DOHH2 (cell line): ENCODE measurements at regions not wholly inside any gene's neighbourhood (a gene's known extent, or its start where the extent isn't known, plus 50 kb on each side); places are given as distances from the start of the nearest gene placed in this dataset.
"Not testable (repeated sequence)": the region's sequence is repeated elsewhere in the genome, so short reads cannot be mapped to it uniquely, and the experiment has no call there.

ENCODE experiments used
- H3F3A ChIP-seq: fragments of 200-600 bp; sonication (generic), shearing (Covaris generic); 2 replicates; pipeline ENCODE4 v1.6.0; 2016; ENCODE audit warnings: antibody characterized with exemption, mild to moderate bottlenecking; ENCODE audit not compliant: control insufficient read depth, insufficient read depth
- H3K27ac ChIP-seq: fragments of 200-600 bp; sonication (generic); 2 replicates; pipeline ENCODE4 v1.5.1; 2014; ENCODE audit warnings: low read depth, mild to moderate bottlenecking, low read length, moderate library complexity
- H3K27me3 ChIP-seq: fragments of 200-600 bp; sonication (generic); 2 replicates; pipeline ENCODE4 v1.6.1; 2014; ENCODE audit warnings: mild to moderate bottlenecking, low read length, mixed read lengths; ENCODE audit not compliant: control insufficient read depth
- H3K36me3 ChIP-seq: fragments of 200-600 bp; sonication (generic); 2 replicates; pipeline ENCODE4 v1.6.1; 2014; ENCODE audit warnings: mild to moderate bottlenecking, low read length, moderate library complexity, mixed read lengths; ENCODE audit not compliant: control insufficient read depth
- H3K4me1 ChIP-seq: fragments of 200-600 bp; sonication (generic); 2 replicates; pipeline ENCODE4 v1.6.1; 2014; ENCODE audit warnings: mild to moderate bottlenecking, low read length, mixed read lengths; ENCODE audit not compliant: control insufficient read depth
- H3K4me2 ChIP-seq: fragments of 200-600 bp; sonication (generic); 2 replicates; pipeline ENCODE4 v1.6.0; 2014; ENCODE audit warnings: mild to moderate bottlenecking, low read length, moderate library complexity
- H3K4me3 ChIP-seq: fragments of 200-600 bp; sonication (generic); 2 replicates; pipeline ENCODE4 v1.5.1; 2014; ENCODE audit warnings: mild to moderate bottlenecking, low read length, mixed read lengths
- H3K79me2 ChIP-seq: fragments of 200-600 bp; sonication (generic); 2 replicates; pipeline ENCODE4 v1.6.1; 2014; ENCODE audit warnings: mild to moderate bottlenecking, low read length, mixed read lengths; ENCODE audit not compliant: control insufficient read depth
- H3K9me2 ChIP-seq: fragments of 200-600 bp; sonication (generic); replicated peaks from 2 replicates; pipeline ENCODE4 v1.6.1; 2014; ENCODE audit warnings: mild to moderate bottlenecking, low read length, mixed read lengths; ENCODE audit not compliant: control insufficient read depth
- H3K9me3 ChIP-seq: fragments of 200-600 bp; sonication (generic); 2 replicates; pipeline ENCODE4 v1.6.1; 2014; ENCODE audit warnings: antibody characterized with exemption, low read length, mixed read lengths; ENCODE audit not compliant: control insufficient read depth, insufficient read depth
- H4K20me1 ChIP-seq: fragments of 200-600 bp; sonication (generic); 2 replicates; pipeline ENCODE4 v1.6.0; 2014; ENCODE audit warnings: low read depth, mild to moderate bottlenecking, antibody characterized with exemption, low read length, moderate library complexity; ENCODE audit not compliant: control insufficient read depth, insufficient read depth
- EZH2phosphoT487 ChIP-seq: fragments of 200-600 bp; sonication (generic); IDR thresholded peaks from 2 replicates; pipeline ENCODE4 v1.6.1; 2017; ENCODE audit warnings: borderline replicate concordance, mild to moderate bottlenecking, antibody characterized with exemption, low read length, moderate library complexity, mixed read lengths
- TF ChIP-seq, protein P1 (sequence below): fragments of 200-600 bp; sonication (generic); IDR thresholded peaks from one replicate; pipeline ENCODE4 v1.5.1; 2014; ENCODE audit warnings: antibody characterized with exemption, mild to moderate bottlenecking, low read depth, low read length; ENCODE audit not compliant: poor library complexity, severe bottlenecking

- Histone ChIP-seq H3K27ac (no peak overlapping the region), H3K9me2 (no peaks in the 10 kb centered on the region), H3F3A (no peaks in the 10 kb centered on the region), H3K36me3 (no peaks in the 10 kb centered on the region), H3K4me2 (no peak overlapping the region), H4K20me1 (no peaks in the 10 kb centered on the region), H3K4me1 (no peaks in the 10 kb centered on the region), H3K79me2 (no peaks in the 10 kb centered on the region), H3K27me3 (peaks cover 3% of the 10 kb centered on the region; the same call in 1 of the 2 replicates), H3K4me3 (no peak overlapping the region), H3K9me3 (no peaks in the 10 kb centered on the region)
- TF ChIP-seq, protein P1, sequence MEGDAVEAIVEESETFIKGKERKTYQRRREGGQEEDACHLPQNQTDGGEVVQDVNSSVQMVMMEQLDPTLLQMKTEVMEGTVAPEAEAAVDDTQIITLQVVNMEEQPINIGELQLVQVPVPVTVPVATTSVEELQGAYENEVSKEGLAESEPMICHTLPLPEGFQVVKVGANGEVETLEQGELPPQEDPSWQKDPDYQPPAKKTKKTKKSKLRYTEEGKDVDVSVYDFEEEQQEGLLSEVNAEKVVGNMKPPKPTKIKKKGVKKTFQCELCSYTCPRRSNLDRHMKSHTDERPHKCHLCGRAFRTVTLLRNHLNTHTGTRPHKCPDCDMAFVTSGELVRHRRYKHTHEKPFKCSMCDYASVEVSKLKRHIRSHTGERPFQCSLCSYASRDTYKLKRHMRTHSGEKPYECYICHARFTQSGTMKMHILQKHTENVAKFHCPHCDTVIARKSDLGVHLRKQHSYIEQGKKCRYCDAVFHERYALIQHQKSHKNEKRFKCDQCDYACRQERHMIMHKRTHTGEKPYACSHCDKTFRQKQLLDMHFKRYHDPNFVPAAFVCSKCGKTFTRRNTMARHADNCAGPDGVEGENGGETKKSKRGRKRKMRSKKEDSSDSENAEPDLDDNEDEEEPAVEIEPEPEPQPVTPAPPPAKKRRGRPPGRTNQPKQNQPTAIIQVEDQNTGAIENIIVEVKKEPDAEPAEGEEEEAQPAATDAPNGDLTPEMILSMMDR, result no peak
- no peak for TF ChIP-seq EZH2phosphoT487
Measured at GRCh38 chr16:13727943-13728342, 192.0 kb upstream of the ERCC4 start.

DNA sequence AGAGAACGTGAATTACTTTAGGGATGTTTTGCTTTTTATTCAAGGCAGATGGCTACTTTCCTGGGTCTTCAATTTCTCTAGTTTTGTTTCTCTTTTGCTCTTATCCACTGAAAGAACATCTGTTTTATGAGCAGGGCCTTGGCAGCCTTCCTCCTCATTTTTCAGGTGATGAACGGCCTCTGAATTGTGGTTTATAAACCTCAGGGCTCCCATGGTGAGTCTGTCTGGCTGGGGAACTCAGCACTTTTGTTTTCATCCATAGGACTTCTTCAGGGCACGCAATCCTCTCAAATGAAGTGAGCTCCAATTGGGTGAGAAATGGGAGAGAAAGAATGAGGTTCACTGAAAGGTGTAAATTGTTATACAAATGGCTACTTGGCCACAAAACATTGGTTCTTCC lies 186.4 kb upstream of the ERCC4 start:
- H3K9me3 ChIP-seq, result no peaks in the 10 kb centered on the region
- no peaks in the 10 kb centered on the region for H4K20me1 ChIP-seq
- peaks cover 4% of the 10 kb centered on the region; the same call in 1 of the 2 replicates for H3K27me3 ChIP-seq
- H3K36me3 ChIP-seq, result no peaks in the 10 kb centered on the region
- no peaks in the 10 kb centered on the region for H3F3A ChIP-seq
- H3K9me2 ChIP-seq, result no peaks in the 10 kb centered on the region
- H3K4me3 ChIP-seq, result no peak overlapping the region
- no peaks in the 10 kb centered on the region for H3K79me2 ChIP-seq
- H3K4me1 ChIP-seq, result no peaks in the 10 kb centered on the region
- H3K4me2 ChIP-seq, result no peak overlapping the region
- TF ChIP-seq, protein P1, result no peak
- TF ChIP-seq EZH2phosphoT487, result no peak
- H3K27ac ChIP-seq, result no peak overlapping the region

DNA sequence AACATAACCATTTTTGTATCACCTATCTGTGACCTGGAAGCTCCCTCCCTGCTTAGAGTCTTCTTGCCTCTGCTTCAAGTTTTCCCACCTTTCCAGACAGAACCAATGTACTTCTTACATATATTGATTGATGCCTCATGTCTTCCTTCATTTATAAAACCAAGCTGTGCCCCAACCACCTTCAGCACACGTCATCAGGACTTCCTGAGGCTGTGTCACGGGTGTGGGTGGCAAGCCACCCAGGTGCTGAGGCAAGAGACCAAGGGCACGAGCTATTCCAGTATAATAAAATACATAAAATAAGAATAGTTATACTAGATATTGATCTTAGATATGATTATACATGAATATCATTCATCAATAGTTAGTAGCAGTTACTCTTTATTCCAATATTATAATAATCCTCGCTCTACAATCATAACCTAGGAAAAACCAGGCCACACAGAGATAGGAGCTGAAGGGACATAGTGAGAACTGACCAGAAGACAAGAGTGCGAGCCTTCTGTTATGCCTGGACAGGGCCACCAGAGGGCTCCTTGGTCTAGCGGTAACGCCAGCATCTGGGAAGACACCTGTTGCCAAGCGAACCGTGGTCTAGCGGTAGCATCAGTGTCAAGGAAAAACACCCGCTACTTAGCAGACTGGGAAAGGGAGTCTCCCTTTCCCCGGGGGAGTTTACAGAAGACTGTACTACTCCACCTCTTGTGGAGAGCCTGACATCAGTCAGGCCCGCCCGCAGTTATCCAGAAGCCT lies 180.2 kb upstream of the ERCC4 start:
- not testable (repeated sequence) for H3K27ac ChIP-seq, H3K4me2 ChIP-seq, H3F3A ChIP-seq, H3K9me3 ChIP-seq, H3K36me3 ChIP-seq, H4K20me1 ChIP-seq, H3K4me3 ChIP-seq, H3K27me3 ChIP-seq, H3K9me2 ChIP-seq, H3K79me2 ChIP-seq, H3K4me1 ChIP-seq

GRCh38 chr16:13742928-13743327 lies 177.0 kb upstream of the ERCC4 start:
- Histone ChIP-seq H3K9me3 (no peaks in the 10 kb centered on the region), H3K9me2 (no peaks in the 10 kb centered on the region), H3K79me2 (no peaks in the 10 kb centered on the region), H3K4me2 (no peak overlapping the region), H3K27ac (no peak overlapping the region), H3K36me3 (no peaks in the 10 kb centered on the region), H4K20me1 (no peaks in the 10 kb centered on the region), H3K4me3 (no peak overlapping the region), H3K27me3 (no peaks in the 10 kb centered on the region), H3F3A (no peaks in the 10 kb centered on the region), H3K4me1 (no peaks in the 10 kb centered on the region)
- TF ChIP-seq EZH2phosphoT487, result no peak
- TF ChIP-seq, protein P1, result no peak
